ENCODE measurements at regions not wholly inside any gene's neighbourhood (a gene's known extent, or its start where the extent isn't known, plus 50 kb on each side); places are given as distances from the start of the nearest gene placed in this dataset.

- TF ChIP-seq POLR2A (IDR thresholded peaks at IDR 0.05; ENCODE audit: low read length), result no peak
- TF ChIP-seq GATA1 (IDR thresholded peaks at IDR 0.05; ENCODE audit: low read depth, low read length), result no peak
These were observed 161.0 kb downstream of the HERPUD2 start for GRCh38 chr7:35533902-35534301.
